Hepatocyte (in vitro differentiated cells): ENCODE measurements at regions not wholly inside any gene's neighbourhood (a gene's known extent, or its start where the extent isn't known, plus 50 kb on each side); places are given as distances from the start of the nearest gene placed in this dataset.
"Not testable (repeated sequence)": the region's sequence is repeated elsewhere in the genome, so short reads cannot be mapped to it uniquely, and the experiment has no call there.

Experiments
- DNase-seq: peaks from one replicate; pipeline ENCODE4 v3.0.0-alpha.2; 2016; ENCODE audit warnings: low spot score
- H2AFZ ChIP-seq: fragments of 200-600 bp; sonication (generic); 2 replicates; pipeline ENCODE4 v1.6.0; 2016; ENCODE audit warnings: antibody characterized with exemption, mild to moderate bottlenecking
- H3K27ac ChIP-seq: fragments of 200-600 bp; sonication (generic); 2 replicates; pipeline ENCODE4 v1.5.1; 2016; ENCODE audit warnings: mild to moderate bottlenecking
- H3K27me3 ChIP-seq: fragments of 200-600 bp; sonication (generic); 2 replicates; pipeline ENCODE4 v1.6.1; 2016
- H3K36me3 ChIP-seq: fragments of 200-600 bp; sonication (generic); replicated peaks from 2 replicates; pipeline ENCODE4 v1.5.1; 2016; ENCODE audit warnings: low read depth; ENCODE audit not compliant: insufficient read depth
- H3K4me1 ChIP-seq: fragments of 200-600 bp; sonication (generic); 2 replicates; pipeline ENCODE4 v1.5.1; 2016; ENCODE audit warnings: mild to moderate bottlenecking, moderate library complexity; ENCODE audit not compliant: insufficient read depth
- H3K4me2 ChIP-seq: fragments of 200-600 bp; sonication (generic); 2 replicates; pipeline ENCODE4 v1.6.0; 2016
- H3K4me3 ChIP-seq: fragments of 200-600 bp; sonication (generic); 2 replicates; pipeline ENCODE4 v1.5.1; 2016; ENCODE audit warnings: mild to moderate bottlenecking
- H3K79me2 ChIP-seq: fragments of 200-600 bp; sonication (generic); 2 replicates; pipeline ENCODE4 v1.6.0; 2017; ENCODE audit warnings: mild to moderate bottlenecking
- H3K9me2 ChIP-seq: fragments of 200-600 bp; sonication (generic); replicated peaks from 2 replicates; pipeline ENCODE4 v1.6.0; 2017; ENCODE audit warnings: mild to moderate bottlenecking; ENCODE audit not compliant: insufficient read depth
- H3K9me3 ChIP-seq: fragments of 200-600 bp; sonication (generic); 2 replicates; pipeline ENCODE4 v1.5.1; 2016; ENCODE audit warnings: low read depth, mild to moderate bottlenecking
- H4K20me1 ChIP-seq: fragments of 200-600 bp; sonication (generic); 2 replicates; pipeline ENCODE4 v1.6.0; 2016; ENCODE audit warnings: mild to moderate bottlenecking; ENCODE audit not compliant: insufficient read depth, poor library complexity, severe bottlenecking
- CTCF ChIP-seq: fragments of 200-600 bp; sonication (generic); IDR thresholded peaks from 2 replicates; pipeline ENCODE4 v1.5.1; 2016; ENCODE audit warnings: antibody characterized with exemption, mild to moderate bottlenecking; ENCODE audit not compliant: poor library complexity
- EZH2 ChIP-seq: fragments of 200-600 bp; sonication (generic); IDR thresholded peaks from 2 replicates; pipeline ENCODE4 v1.6.1; 2016; ENCODE audit warnings: antibody characterized with exemption, mild to moderate bottlenecking, borderline replicate concordance
- EZH2phosphoT487 ChIP-seq: fragments of 200-600 bp; sonication (generic); IDR thresholded peaks from one replicate; pipeline ENCODE4 v1.6.1; 2018; ENCODE audit warnings: antibody characterized with exemption, mild to moderate bottlenecking, low read depth, moderate library complexity; ENCODE audit not compliant: unreplicated experiment, severe bottlenecking
- WGBS: methylation state at CpG from one replicate; pipeline ENCODE4 v1.1.6; 2016; ENCODE audit warnings: low lambda C conversion rate; ENCODE audit errors: missing lambda C conversion rate; 5-methylcytosine and 5-hydroxymethylcytosine counted together

GRCh38 chr4:18421519-18421918 lies 400.0 kb upstream of the LCORL start:
- Histone ChIP-seq H4K20me1 (no peaks in the 10 kb centered on the region), H2AFZ (no peak overlapping the region), H3K27ac (no peak overlapping the region), H3K36me3 (no peaks in the 10 kb centered on the region), H3K79me2 (no peaks in the 10 kb centered on the region), H3K4me3 (no peak overlapping the region), H3K9me3 (peaks cover 3% of the 10 kb centered on the region), H3K9me2 (no peaks in the 10 kb centered on the region), H3K4me2 (no peak overlapping the region), H3K4me1 (no peaks in the 10 kb centered on the region), H3K27me3 (no peaks in the 10 kb centered on the region)
- no peak for DNase-seq
- 81% methylated on average over 2 of the region's 2 CpGs for WGBS
- TF ChIP-seq EZH2 (no peak), CTCF (no peak), EZH2phosphoT487 (no peak)

- TF ChIP-seq EZH2phosphoT487, result no peak
- no peak for TF ChIP-seq CTCF
- no peak for TF ChIP-seq EZH2
- 86% methylated on average over 3 of the region's 3 CpGs for WGBS
- H4K20me1 ChIP-seq, result no peaks in the 10 kb centered on the region
- no peak overlapping the region for H3K27ac ChIP-seq
- H2AFZ ChIP-seq, result no peak overlapping the region
- no peak overlapping the region for H3K4me2 ChIP-seq
- H3K4me1 ChIP-seq, result no peaks in the 10 kb centered on the region
- no peak for DNase-seq
- no peaks in the 10 kb centered on the region for H3K36me3 ChIP-seq
- H3K4me3 ChIP-seq, result no peak overlapping the region
- H3K79me2 ChIP-seq, result no peaks in the 10 kb centered on the region
- H3K9me2 ChIP-seq, result no peaks in the 10 kb centered on the region
- peaks cover 3% of the 10 kb centered on the region for H3K9me3 ChIP-seq
- H3K27me3 ChIP-seq, result no peaks in the 10 kb centered on the region
These were observed 398.2 kb upstream of the LCORL start for GRCh38 chr4:18419780-18420179.

- not testable (repeated sequence) for H4K20me1 ChIP-seq, H3K9me2 ChIP-seq, H3K27me3 ChIP-seq, H3K27ac ChIP-seq, DNase-seq, H3K36me3 ChIP-seq, H3K4me1 ChIP-seq, H3K4me2 ChIP-seq, H3K4me3 ChIP-seq, H2AFZ ChIP-seq, H3K79me2 ChIP-seq, H3K9me3 ChIP-seq
- 96% methylated on average over 40 of the region's 51 CpGs for WGBS
These were observed 396.8 kb upstream of the LCORL start for GRCh38 chr4:18418195-18418898.

- not testable (repeated sequence) for DNase-seq, H3K4me3 ChIP-seq, H3K36me3 ChIP-seq, H3K9me3 ChIP-seq, H3K4me2 ChIP-seq, H3K4me1 ChIP-seq, H3K9me2 ChIP-seq, H2AFZ ChIP-seq, H4K20me1 ChIP-seq, H3K79me2 ChIP-seq, H3K27me3 ChIP-seq, H3K27ac ChIP-seq
- 96% methylated on average over 15 of the region's 15 CpGs for WGBS
These were observed 396.1 kb upstream of the LCORL start for GRCh38 chr4:18417651-18418050.
